Duodenal mucosa (tissue), 2 donors: ENCODE measurements at regions not wholly inside any gene's neighbourhood (a gene's known extent, or its start where the extent isn't known, plus 50 kb on each side); places are given as distances from the start of the nearest gene placed in this dataset.
"Not testable (repeated sequence)": the region's sequence is repeated elsewhere in the genome, so short reads cannot be mapped to it uniquely, and the experiment has no call there.

ENCODE experiments used
- H3K27ac ChIP-seq: one replicate; pipeline ENCODE4 v1.7.0; 2013; ENCODE audit warnings: low read depth, low read length
- H3K27me3 ChIP-seq, 2 donors: one replicate each; pipeline ENCODE4 v1.7.0; 2013; ENCODE audit warnings: low read length in 2 of 2, control low read depth in 1 of 2; ENCODE audit not compliant: insufficient read depth in 2 of 2, control insufficient read depth in 1 of 2
- H3K36me3 ChIP-seq, 2 donors: one replicate each; pipeline ENCODE4 v1.7.0; 2013; ENCODE audit warnings: low read length in 2 of 2, control low read depth in 1 of 2; ENCODE audit not compliant: insufficient read depth in 2 of 2, control insufficient read depth in 1 of 2
- H3K4me1 ChIP-seq, 2 donors: one replicate each; pipeline ENCODE4 v1.7.0; 2013; ENCODE audit warnings: low read length in 2 of 2, control low read depth in 1 of 2; ENCODE audit not compliant: insufficient read depth in 2 of 2, control insufficient read depth in 1 of 2
- H3K4me3 ChIP-seq, 2 donors: one replicate each; pipeline ENCODE4 v1.7.0; 2013; ENCODE audit warnings: low read length in 2 of 2, low read depth in 1 of 2
- H3K9ac ChIP-seq, 2 donors: one replicate each; pipeline ENCODE4 v1.7.0; 2013; ENCODE audit warnings: low read length in 2 of 2, low read depth in 1 of 2
- H3K9me3 ChIP-seq, 2 donors: one replicate each; pipeline ENCODE4 v1.7.0; 2013; ENCODE audit warnings: low read length in 2 of 2, control low read depth in 1 of 2; ENCODE audit not compliant: control insufficient read depth in 1 of 2

DNA sequence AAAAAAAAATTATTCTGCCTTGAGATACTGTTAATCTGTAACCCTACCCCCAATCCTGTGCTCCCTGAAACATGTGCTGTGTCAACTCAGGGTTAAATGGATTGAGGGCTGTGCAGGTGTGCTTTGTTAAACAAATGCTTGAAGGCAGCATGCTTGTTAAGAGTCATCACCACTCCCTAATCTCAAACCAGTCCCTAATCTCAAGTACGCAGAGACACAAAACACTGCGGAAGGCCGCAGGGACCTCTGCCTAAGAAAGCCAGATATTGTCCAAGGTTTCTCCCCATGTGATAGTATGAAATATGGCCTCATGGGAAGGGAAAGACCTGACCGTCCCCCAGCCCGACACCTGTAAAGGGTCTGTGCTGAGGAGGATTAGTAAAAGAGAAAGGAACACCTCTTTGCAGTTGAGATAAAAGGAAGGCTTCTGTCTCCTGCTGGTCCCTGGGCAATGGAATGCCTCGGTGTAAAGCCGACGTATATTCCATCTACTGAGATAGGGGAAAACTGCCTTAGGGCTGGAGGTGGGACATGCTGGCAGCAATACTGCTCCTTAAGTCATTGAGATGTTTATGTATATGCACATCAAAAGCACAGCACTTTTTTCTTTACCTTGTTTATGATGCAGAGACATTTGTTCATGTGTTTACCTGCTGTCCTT, 402.6 kb downstream of the TBC1D32 start:
- not testable (repeated sequence) for H3K27me3 ChIP-seq, H3K27ac ChIP-seq, H3K9ac ChIP-seq, H3K4me3 ChIP-seq, H3K9me3 ChIP-seq, H3K4me1 ChIP-seq, H3K36me3 ChIP-seq

DNA sequence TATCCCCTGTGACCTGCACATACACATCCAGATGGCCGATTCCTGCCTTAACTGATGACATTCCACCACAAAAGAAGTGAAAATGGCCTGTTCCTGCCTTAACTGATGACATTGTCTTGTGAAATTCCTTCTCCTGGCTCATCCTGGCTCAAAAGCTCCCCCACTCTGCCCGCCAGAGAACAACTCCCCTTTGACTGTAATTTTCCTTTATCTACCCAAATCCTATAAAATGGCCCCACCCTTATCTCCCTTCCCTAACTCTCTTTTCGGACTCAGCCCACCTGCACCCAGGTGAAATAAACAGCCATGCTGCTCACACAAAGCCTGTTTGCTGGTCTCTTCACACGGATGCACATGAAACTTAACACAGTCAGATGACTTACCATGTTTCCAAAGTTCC, 403.8 kb downstream of the TBC1D32 start:
- not testable (repeated sequence) for H3K9me3 ChIP-seq, H3K27ac ChIP-seq, H3K27me3 ChIP-seq, H3K36me3 ChIP-seq, H3K4me3 ChIP-seq, H3K9ac ChIP-seq, H3K4me1 ChIP-seq

DNA sequence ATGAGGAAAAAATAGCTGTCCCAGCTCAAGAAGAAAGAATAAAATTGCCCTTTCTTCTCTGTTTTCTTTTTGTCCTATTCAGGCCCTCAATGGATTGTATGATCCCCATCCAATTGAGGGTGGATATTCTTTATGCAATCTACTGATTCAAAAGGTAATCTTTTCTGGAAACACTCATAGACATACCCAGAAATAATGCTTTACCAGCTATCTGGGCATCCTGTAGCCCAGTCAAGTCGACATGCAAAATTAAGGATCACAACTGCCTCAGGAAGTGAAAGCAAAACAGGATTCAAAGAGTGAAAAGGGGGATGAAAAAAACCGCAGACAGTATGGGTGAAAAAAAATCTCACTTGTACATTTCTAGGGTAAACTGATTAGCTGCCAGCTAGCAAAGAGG, 410.1 kb downstream of the TBC1D32 start:
- H3K9ac ChIP-seq, result no peak overlapping the region
- H3K27ac ChIP-seq, result no peak overlapping the region
- H3K4me3 ChIP-seq, result no peak overlapping the region
- no peaks in the 10 kb centered on the region for H3K4me1 ChIP-seq
- H3K27me3 ChIP-seq, result no peaks in the 10 kb centered on the region
- H3K36me3 ChIP-seq, result no peaks in the 10 kb centered on the region
- no peaks in the 10 kb centered on the region for H3K9me3 ChIP-seq

- H3K27ac ChIP-seq, result no peak overlapping the region
- H3K27me3 ChIP-seq, result no peaks in the 10 kb centered on the region
- no peaks in the 10 kb centered on the region for H3K9me3 ChIP-seq
- H3K4me1 ChIP-seq, result no peaks in the 10 kb centered on the region
- H3K4me3 ChIP-seq, result no peak overlapping the region
- H3K36me3 ChIP-seq, result no peaks in the 10 kb centered on the region
- H3K9ac ChIP-seq, result no peak overlapping the region
Observed at GRCh38 chr6:120918137-120918536, 416.1 kb downstream of the TBC1D32 start.

GRCh38 chr6:120916844-120917243, 417.4 kb downstream of the TBC1D32 start:
- Histone ChIP-seq H3K9ac (no peak overlapping the region), H3K27ac (no peak overlapping the region), H3K4me3 (no peak overlapping the region), H3K36me3 (no peaks in the 10 kb centered on the region), H3K4me1 (no peaks in the 10 kb centered on the region), H3K9me3 (no peaks in the 10 kb centered on the region), H3K27me3 (no peaks in the 10 kb centered on the region)

DNA sequence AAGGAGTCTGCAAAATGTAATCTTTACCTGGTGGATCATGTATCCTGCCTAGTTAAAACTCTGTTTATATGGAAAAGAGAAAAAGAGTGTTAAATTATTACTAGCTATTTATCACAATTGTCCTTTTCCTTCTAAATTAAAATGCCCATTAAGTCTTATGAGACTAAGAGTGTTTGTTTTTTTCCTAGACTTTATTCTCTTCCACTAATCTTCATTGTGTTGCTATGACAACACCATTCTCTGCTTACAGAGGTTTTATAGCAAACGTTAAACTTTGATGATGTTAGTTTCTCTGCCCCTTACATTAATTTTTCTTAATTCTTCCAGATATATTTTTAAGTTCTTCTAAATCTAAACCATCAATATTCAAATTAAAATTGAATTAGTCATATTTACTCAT, 420.8 kb downstream of the TBC1D32 start:
- no peak overlapping the region for H3K4me3 ChIP-seq
- H3K4me1 ChIP-seq, result no peaks in the 10 kb centered on the region
- H3K27ac ChIP-seq, result no peak overlapping the region
- H3K36me3 ChIP-seq, result no peaks in the 10 kb centered on the region
- no peaks in the 10 kb centered on the region for H3K9me3 ChIP-seq
- no peaks in the 10 kb centered on the region for H3K27me3 ChIP-seq
- no peak overlapping the region for H3K9ac ChIP-seq

DNA sequence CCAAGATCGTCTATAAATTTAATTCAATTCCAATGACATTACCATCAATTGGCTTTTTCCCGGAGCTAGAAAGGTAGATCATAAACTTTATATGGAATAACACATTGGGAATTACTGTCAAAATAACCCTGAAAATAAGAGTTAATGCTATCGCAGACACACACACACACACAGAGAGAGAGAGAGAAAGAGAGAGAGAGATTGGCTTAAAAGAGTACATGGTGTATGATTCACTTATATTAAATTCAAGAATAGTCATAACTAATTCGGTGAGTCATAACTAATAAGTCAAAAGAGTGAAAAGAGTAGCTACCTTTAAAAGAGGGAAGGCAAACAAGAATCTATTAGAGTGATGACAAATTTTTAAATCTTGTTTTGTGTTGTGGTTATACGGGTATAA, 425.5 kb downstream of the TBC1D32 start:
- no peaks in the 10 kb centered on the region for H3K27me3 ChIP-seq
- no peaks in the 10 kb centered on the region for H3K4me1 ChIP-seq
- no peak overlapping the region for H3K9ac ChIP-seq
- H3K27ac ChIP-seq, result no peak overlapping the region
- no peaks in the 10 kb centered on the region for H3K9me3 ChIP-seq
- H3K4me3 ChIP-seq, result no peak overlapping the region
- no peaks in the 10 kb centered on the region for H3K36me3 ChIP-seq

GRCh38 chr6:120903836-120904235, 430.4 kb downstream of the TBC1D32 start:
- H3K27ac ChIP-seq, result no peak overlapping the region
- no peak overlapping the region for H3K4me3 ChIP-seq
- no peaks in the 10 kb centered on the region for H3K36me3 ChIP-seq
- no peaks in the 10 kb centered on the region for H3K27me3 ChIP-seq
- no peak overlapping the region for H3K9ac ChIP-seq
- no peaks in the 10 kb centered on the region for H3K9me3 ChIP-seq
- H3K4me1 ChIP-seq, result no peaks in the 10 kb centered on the region

DNA sequence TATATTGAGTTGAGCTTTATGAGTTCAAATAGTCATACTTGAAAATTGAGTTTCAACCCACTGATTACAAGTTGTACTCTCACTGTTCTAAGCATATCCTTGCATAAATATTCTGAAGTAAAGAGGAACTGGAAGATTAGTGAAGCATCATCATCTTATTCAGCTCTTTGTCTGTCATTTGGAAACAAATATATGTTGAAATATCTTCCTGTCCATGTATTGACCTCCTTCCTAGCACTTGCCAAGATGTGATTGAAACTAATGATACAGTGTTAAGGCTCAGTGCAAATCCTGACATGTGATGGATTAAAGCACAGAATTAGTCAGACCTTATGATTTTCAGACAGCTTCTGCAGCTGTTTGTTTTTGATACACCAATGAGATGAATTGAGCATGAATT, 434.3 kb downstream of the TBC1D32 start:
- Histone ChIP-seq H3K4me3 (no peak overlapping the region), H3K27me3 (no peaks in the 10 kb centered on the region), H3K4me1 (no peaks in the 10 kb centered on the region), H3K9ac (no peak overlapping the region), H3K27ac (no peak overlapping the region), H3K36me3 (no peaks in the 10 kb centered on the region), H3K9me3 (no peaks in the 10 kb centered on the region)

DNA sequence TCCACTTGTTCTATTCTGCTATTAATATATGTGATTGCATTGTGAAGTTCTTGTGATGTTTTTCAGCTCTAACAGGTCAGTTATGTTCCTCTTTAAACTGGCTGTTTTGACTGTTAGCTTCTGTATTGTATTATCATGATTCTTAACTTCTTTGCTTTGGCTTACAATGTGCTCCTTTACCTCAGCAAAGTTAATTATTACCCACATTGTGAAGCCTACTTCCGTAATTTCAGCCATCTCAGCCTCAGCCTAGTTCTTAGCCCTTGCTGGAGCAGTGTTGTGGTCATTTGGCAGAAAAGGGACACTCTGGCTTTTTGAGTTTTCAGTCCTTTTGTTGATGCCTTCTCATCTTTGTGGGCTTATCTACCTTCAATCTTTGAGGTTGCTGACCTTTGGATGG, 440.2 kb downstream of the TBC1D32 start:
- Histone ChIP-seq H3K27ac (no peak overlapping the region), H3K36me3 (no peaks in the 10 kb centered on the region), H3K9me3 (peaks cover 4 to 14% of the 10 kb centered on the region in 2 donors)

DNA sequence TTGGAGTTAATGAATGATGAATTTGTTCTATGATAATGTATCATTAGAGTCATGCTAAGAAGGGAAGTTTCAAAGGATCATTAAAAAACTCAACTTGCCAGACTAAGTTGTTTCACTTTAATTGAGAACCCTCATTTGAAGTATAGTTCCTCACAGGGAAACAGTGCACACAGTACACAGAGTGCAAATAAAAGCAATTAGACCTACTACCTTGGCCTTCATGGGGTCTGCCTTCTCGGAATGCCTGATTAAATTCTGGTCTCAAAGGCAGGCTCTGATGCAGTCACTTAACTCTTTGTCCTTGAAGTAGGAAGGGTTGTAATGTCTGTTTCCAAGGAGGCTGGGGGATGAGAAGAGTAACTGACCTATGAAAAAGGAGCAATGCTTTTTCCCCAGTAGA, 457.3 kb downstream of the TBC1D32 start:
- no peaks in the 10 kb centered on the region for H3K9me3 ChIP-seq
- H3K4me3 ChIP-seq, result no peak overlapping the region
- no peaks in the 10 kb centered on the region for H3K4me1 ChIP-seq
- no peaks in the 10 kb centered on the region for H3K27me3 ChIP-seq
- no peak overlapping the region for H3K9ac ChIP-seq
- H3K36me3 ChIP-seq, result no peaks in the 10 kb centered on the region
- H3K27ac ChIP-seq, result no peak overlapping the region

More for the DNA sequence above, 440.2 kb downstream of the TBC1D32 start:
- Histone ChIP-seq H3K27me3 (no peaks in the 10 kb centered on the region), H3K9ac (no peak overlapping the region), H3K4me1 (no peaks in the 10 kb centered on the region), H3K4me3 (no peak overlapping the region)
